Gastrocnemius medialis (tissue), 4 donors: ENCODE measurements at regions not wholly inside any gene's neighbourhood (a gene's known extent, or its start where the extent isn't known, plus 50 kb on each side); places are given as distances from the start of the nearest gene placed in this dataset.

Experiments
- ATAC-seq, 2 donors: fragments of 150-250 bp; one replicate each; pipeline ENCODE4 v1.9.1; 2016
- DNase-seq, 2 donors: peaks; one replicate each; pipeline ENCODE4 v3.0.0-alpha.2; 2019
- H3K27ac ChIP-seq, 4 donors: fragments of 200-600 bp; sonication (generic); 1 replicate in 1 of 4; 2 replicates in 3 of 4; pipeline ENCODE4 v1.5.1; 2016 to 2018; ENCODE audit warnings: mild to moderate bottlenecking in 2 of 4, moderate library complexity in 1 of 4
- H3K27me3 ChIP-seq, 3 donors: fragments of 200-600 bp; sonication (generic) in 2 of 3; 1 replicate in 1 of 3; 2 replicates in 2 of 3; pipeline versions ENCODE4 v1.5.1 to v1.6.0; 2016 to 2019; ENCODE audit warnings: mild to moderate bottlenecking in 1 of 3, moderate library complexity in 1 of 3
- H3K36me3 ChIP-seq, 2 donors: fragments of 200-600 bp; sonication (generic) in 1 of 2; one replicate each; pipeline ENCODE4 v1.5.1; 2017 to 2018
- H3K4me1 ChIP-seq, 2 donors: fragments of 200-600 bp; sonication (generic) in 1 of 2; one replicate each; pipeline ENCODE4 v1.5.1; 2016 to 2017; ENCODE audit warnings: mild to moderate bottlenecking in 2 of 2
- H3K4me3 ChIP-seq, 4 donors: fragments of 200-600 bp; sonication (generic) in 3 of 4; 1 replicate in 1 of 4; 2 replicates in 3 of 4; pipeline ENCODE4 v1.5.1; 2016 to 2019; ENCODE audit warnings: mild to moderate bottlenecking in 2 of 4
- H3K9me3 ChIP-seq, 3 donors: fragments of 200-600 bp; sonication (generic) in 2 of 3; 1 replicate in 1 of 3; 2 replicates in 2 of 3; pipeline ENCODE4 v1.5.1; 2016 to 2019
- POLR2A ChIP-seq, 2 donors: fragments of 450-650 bp; IDR thresholded peaks; one replicate each; pipeline ENCODE4 v1.6.1; 2017; ENCODE audit warnings: antibody characterized with exemption in 2 of 2, mild to moderate bottlenecking in 2 of 2, moderate library complexity in 2 of 2
- in situ Hi-C, 4 donors: fragments of 200-750 bp; cut with MboI; loops; one replicate each; pipeline versions ENCODE4 v1.15.0 to v1.8.0; 2017; ENCODE audit warnings: low sequenced_read_pairs in 4 of 4
- intact Hi-C: fragments of 100-400 bp; cut with DNase I; formaldehyde crosslinking; loops from one replicate; pipeline ENCODE4 v1.15.1; 2023; ENCODE audit warnings: low total_unique reads
- TF ChIP-seq, protein P1 (sequence below), 5 experiments: fragments of 450-650 bp in 3 of 5; fragments of 200-600 bp in 2 of 5; sonication (generic) in 2 of 5; IDR thresholded peaks in 4 of 5; conservative IDR thresholded peaks in 1 of 5; 1 replicate in 4 of 5; 2 replicates in 1 of 5; pipeline ENCODE4 v1.5.1; 2016 to 2019; ENCODE audit warnings: antibody characterized with exemption in 5 of 5, mild to moderate bottlenecking in 3 of 5, moderate library complexity in 3 of 5

DNA sequence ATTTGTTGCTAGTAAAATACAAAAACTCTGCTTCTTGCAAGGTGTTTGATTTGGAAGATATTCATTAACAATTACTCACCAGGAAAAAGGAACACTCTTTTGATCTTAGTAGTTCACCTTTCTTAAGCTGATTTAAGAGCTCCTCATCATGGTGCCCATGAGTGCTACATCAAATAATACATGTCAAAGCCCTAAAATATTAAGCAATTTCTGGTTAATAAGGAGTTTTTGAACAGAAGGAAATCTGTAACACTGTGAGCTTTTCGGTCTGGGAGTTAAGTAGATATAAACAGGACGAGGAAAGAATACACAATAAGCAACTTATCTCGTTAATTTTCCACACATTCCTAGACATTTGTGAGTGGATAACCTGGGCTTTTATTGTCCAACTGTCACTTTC is 83.9 kb upstream of the DCBLD2 start:
- intact Hi-C loops, result no loop called here
- DNase-seq, result no peak
- H3K27me3 ChIP-seq, result no peaks in the 10 kb centered on the region
- ATAC-seq, result no peak
- TF ChIP-seq, protein P1, sequence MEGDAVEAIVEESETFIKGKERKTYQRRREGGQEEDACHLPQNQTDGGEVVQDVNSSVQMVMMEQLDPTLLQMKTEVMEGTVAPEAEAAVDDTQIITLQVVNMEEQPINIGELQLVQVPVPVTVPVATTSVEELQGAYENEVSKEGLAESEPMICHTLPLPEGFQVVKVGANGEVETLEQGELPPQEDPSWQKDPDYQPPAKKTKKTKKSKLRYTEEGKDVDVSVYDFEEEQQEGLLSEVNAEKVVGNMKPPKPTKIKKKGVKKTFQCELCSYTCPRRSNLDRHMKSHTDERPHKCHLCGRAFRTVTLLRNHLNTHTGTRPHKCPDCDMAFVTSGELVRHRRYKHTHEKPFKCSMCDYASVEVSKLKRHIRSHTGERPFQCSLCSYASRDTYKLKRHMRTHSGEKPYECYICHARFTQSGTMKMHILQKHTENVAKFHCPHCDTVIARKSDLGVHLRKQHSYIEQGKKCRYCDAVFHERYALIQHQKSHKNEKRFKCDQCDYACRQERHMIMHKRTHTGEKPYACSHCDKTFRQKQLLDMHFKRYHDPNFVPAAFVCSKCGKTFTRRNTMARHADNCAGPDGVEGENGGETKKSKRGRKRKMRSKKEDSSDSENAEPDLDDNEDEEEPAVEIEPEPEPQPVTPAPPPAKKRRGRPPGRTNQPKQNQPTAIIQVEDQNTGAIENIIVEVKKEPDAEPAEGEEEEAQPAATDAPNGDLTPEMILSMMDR (IDR thresholded peaks at IDR 0.05 in 4 of 5, conservative IDR thresholded peaks at IDR 0.05 in 1 of 5), result no peak
- TF ChIP-seq POLR2A (IDR thresholded peaks at IDR 0.05), result no peak
- no peaks in the 10 kb centered on the region for H3K4me1 ChIP-seq
- H3K4me3 ChIP-seq, result no peak overlapping the region
- no peaks in the 10 kb centered on the region for H3K9me3 ChIP-seq
- H3K36me3 ChIP-seq, result no peaks in the 10 kb centered on the region
- in situ Hi-C loops, result no loop called here
- H3K27ac ChIP-seq, result no peak overlapping the region

DNA sequence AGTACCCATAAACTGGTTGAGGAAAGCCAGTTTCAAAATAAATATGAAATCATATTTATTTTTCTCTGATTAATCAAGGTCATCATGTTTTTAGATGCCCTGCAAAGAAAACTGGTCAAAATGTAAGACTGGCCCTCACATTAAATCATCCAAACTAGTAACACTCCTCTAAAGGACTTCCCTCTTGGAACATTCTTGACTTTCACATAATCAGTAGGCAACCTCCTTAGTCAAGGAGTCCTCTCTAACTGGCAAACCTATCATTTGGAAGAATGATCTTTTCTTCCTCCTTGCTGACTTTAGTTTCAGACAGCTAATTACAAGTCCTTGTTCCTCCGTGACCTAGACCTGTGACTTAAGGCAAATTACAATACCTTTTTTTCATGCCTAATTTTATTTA is 82.5 kb upstream of the DCBLD2 start:
- intact Hi-C loops, result no loop called here
- Histone ChIP-seq H3K4me3 (no peak overlapping the region), H3K27me3 (no peaks in the 10 kb centered on the region), H3K36me3 (no peaks in the 10 kb centered on the region), H3K4me1 (no peaks in the 10 kb centered on the region), H3K27ac (no peak overlapping the region), H3K9me3 (no peaks in the 10 kb centered on the region)
- ATAC-seq (no peak), DNase-seq (no peak)
- in situ Hi-C loops, result no loop called here
- TF ChIP-seq POLR2A (IDR thresholded peaks at IDR 0.05), result no peak
- TF ChIP-seq, protein P1 (IDR thresholded peaks at IDR 0.05 in 4 of 5, conservative IDR thresholded peaks at IDR 0.05 in 1 of 5), result no peak

DNA sequence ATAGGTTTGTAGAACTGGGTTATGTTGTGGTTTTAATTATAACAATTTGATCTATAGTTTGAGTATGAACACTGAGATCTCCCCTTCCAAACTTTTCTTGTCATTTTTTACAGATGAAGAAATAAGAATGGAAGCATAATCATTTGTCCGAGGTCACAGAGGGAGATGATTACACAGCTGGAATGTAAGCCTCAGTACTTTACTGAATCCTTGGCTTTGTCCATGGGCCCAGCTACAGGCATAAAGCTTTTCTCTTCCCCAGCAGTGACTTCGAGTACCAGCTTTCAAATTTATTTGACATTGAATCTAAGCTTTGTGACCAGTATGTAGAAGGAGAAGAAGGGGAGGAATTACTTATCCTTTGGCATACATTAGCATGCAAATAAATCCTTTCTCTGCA is 80.9 kb upstream of the DCBLD2 start:
- no peak for DNase-seq
- no peak for ATAC-seq
- TF ChIP-seq, protein P1 (IDR thresholded peaks at IDR 0.05 in 4 of 5, conservative IDR thresholded peaks at IDR 0.05 in 1 of 5), result no peak
- TF ChIP-seq POLR2A (IDR thresholded peaks at IDR 0.05), result no peak
- Histone ChIP-seq H3K27me3 (no peaks in the 10 kb centered on the region), H3K4me1 (no peaks in the 10 kb centered on the region), H3K4me3 (no peak overlapping the region), H3K27ac (no peak overlapping the region), H3K36me3 (no peaks in the 10 kb centered on the region), H3K9me3 (no peaks in the 10 kb centered on the region)
- in situ Hi-C loops, result no loop called here
- intact Hi-C loops, result no loop called here

DNA sequence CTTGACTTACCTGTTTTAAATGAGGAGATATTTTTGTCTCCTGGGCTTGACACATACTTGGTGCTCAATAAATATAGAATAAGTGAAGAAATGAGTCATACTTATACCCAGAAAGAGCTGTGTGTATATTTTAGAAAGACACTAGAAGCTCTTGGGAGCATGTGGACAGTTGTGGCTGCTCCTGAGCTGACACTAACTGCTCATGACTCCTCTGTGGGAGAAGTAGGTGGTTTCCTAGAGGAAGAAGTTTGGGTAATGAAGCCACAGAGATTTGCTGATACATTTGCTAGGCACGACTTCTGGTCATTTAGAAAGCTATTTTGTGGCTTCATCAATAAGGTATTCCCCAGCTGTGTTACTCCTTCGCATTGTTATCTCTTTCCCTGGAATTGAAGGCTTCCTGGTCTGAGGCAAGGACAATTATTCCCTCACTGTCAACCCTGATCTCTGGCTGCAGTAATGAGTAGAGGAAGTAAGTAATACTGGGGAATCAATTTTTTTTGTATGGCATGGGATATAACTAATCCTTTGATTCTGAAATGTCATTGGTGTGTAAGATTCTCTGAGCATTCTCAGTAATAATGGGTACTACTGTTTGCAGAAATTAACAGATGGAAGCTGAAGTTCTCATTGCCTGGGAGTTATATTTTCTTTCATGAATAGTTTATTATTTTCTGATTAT is 79.6 kb upstream of the DCBLD2 start:
- in situ Hi-C loops (no loop called here), intact Hi-C loops (no loop called here)
- no peak overlapping the region for H3K27ac ChIP-seq
- no peaks in the 10 kb centered on the region for H3K36me3 ChIP-seq
- no peak for DNase-seq
- TF ChIP-seq POLR2A (IDR thresholded peaks at IDR 0.05), result no peak
- TF ChIP-seq, protein P1 (IDR thresholded peaks at IDR 0.05 in 4 of 5, conservative IDR thresholded peaks at IDR 0.05 in 1 of 5), result no peak
- H3K9me3 ChIP-seq, result no peaks in the 10 kb centered on the region
- H3K4me1 ChIP-seq, result no peaks in the 10 kb centered on the region
- H3K27me3 ChIP-seq, result no peaks in the 10 kb centered on the region
- H3K4me3 ChIP-seq, result no peak overlapping the region
- ATAC-seq, result no peak

DNA sequence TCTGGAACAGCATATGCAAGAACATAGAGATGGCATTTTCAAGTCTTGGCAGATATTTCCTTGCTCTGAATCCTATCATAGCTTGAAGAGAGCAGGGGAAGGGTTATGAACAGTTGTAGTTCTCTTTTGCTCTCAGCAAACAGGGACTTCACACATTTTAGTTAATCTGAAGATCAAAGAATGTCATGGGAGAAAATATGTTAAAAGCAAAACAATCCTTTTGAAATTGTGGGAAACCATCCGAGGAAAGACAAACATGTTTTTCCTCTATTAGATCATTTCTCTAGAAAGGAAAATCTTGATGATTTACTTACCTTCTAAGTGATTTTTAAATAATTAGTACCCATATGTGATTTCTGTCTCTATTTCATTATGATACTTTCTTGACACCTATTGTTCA is 77.8 kb upstream of the DCBLD2 start:
- in situ Hi-C loops, result no loop called here
- Histone ChIP-seq H3K27ac (no peak overlapping the region), H3K36me3 (no peaks in the 10 kb centered on the region), H3K9me3 (no peaks in the 10 kb centered on the region), H3K27me3 (no peaks in the 10 kb centered on the region), H3K4me1 (no peaks in the 10 kb centered on the region), H3K4me3 (no peak overlapping the region)
- intact Hi-C loops, result no loop called here
- TF ChIP-seq POLR2A (IDR thresholded peaks at IDR 0.05), result no peak
- TF ChIP-seq, protein P1 (IDR thresholded peaks at IDR 0.05 in 4 of 5, conservative IDR thresholded peaks at IDR 0.05 in 1 of 5), result no peak
- no peak for DNase-seq
- ATAC-seq, result no peak
